KOPT-K1 (cell line): ENCODE measurements at regions not wholly inside any gene's neighbourhood (a gene's known extent, or its start where the extent isn't known, plus 50 kb on each side); places are given as distances from the start of the nearest gene placed in this dataset.
"Not testable (repeated sequence)": the region's sequence is repeated elsewhere in the genome, so short reads cannot be mapped to it uniquely, and the experiment has no call there.

Experiments used
- H3K27ac ChIP-seq: fragments of 200-600 bp; sonication (generic); 2 replicates; pipeline ENCODE4 v1.5.1; 2016; ENCODE audit warnings: antibody characterized with exemption, mild to moderate bottlenecking, low read depth, low read length; ENCODE audit not compliant: poor library complexity, severe bottlenecking
- H3K36me3 ChIP-seq: fragments of 200-600 bp; sonication (generic); 2 replicates; pipeline ENCODE4 v1.5.1; 2017; ENCODE audit warnings: antibody characterized with exemption, mild to moderate bottlenecking, low read length, moderate library complexity; ENCODE audit not compliant: insufficient read depth
- H3K9me3 ChIP-seq: fragments of 200-600 bp; sonication (generic); 2 replicates; pipeline ENCODE4 v1.5.1; 2017; ENCODE audit warnings: antibody characterized with exemption, low read length, mild to moderate bottlenecking; ENCODE audit not compliant: insufficient read depth, poor library complexity, severe bottlenecking

DNA sequence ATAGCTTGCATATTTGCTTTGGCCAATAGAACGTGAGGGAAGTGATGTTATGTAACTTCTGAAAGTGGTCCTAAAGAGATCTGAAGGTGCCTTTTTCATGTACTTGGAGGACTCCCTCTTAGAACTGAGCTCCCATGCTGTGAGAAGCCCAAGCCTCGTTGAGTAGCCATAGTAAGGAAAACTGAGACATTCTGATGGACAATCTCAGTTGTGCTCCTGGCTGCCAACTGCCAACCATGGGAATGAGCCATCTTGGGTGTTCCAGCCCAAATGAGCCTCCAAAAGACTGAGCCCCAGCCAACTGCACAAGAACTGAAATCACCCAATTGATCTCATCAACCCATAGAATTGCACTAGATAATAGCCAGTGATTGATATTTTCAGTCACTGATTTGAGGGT is 106.7 kb downstream of the MRPL39 start:
- H3K27ac ChIP-seq: no peak overlapping the region
- no peaks in the 10 kb centered on the region for H3K9me3 ChIP-seq
- H3K36me3 ChIP-seq: no peaks in the 10 kb centered on the region

GRCh38 chr21:25496825-25497482 is 110.3 kb downstream of the MRPL39 start:
- no peaks in the 10 kb centered on the region for H3K9me3 ChIP-seq
- H3K36me3 ChIP-seq: no peaks in the 10 kb centered on the region
- no peak overlapping the region for H3K27ac ChIP-seq

DNA sequence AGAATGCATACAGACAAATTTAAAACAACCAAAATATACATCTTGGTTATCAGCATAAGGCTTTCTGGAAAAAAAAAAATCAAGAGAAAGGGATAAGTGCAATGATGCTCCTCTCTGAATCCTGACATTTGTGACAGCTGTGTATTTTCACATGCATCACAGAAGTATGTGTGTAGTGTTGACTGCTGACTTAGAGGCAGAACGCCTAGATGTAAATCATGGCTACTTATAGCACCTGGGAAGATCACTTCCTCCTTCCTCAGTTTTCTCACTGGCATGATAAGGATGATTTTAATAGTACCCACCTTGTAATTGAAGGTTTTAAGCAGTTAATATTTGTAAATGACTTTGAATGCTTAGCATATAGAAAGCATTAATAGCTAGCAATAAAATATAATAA is 112.5 kb downstream of the MRPL39 start:
- Histone ChIP-seq H3K27ac (no peak overlapping the region), H3K36me3 (no peaks in the 10 kb centered on the region), H3K9me3 (no peaks in the 10 kb centered on the region)

DNA sequence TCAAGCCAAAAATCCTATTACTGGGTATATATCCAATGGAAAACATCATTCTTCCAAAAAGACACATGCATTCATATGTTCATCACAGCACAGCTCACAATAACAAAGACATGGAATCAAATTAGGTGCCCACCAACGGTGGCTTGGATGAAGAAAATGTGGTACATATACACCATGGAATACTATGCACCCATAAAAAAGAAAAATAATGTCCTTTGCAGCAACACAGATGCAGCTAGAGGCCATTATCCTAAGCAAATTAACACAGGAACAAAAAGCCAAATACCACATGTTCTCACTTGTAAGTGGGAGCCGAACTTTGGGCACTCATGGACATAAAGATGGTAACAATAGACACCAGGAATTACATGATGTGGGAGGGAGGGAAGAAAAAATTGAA is 113.6 kb downstream of the MRPL39 start:
- Histone ChIP-seq H3K9me3 (no peaks in the 10 kb centered on the region), H3K27ac (no peak overlapping the region), H3K36me3 (no peaks in the 10 kb centered on the region)

- Histone ChIP-seq H3K9me3 (no peaks in the 10 kb centered on the region), H3K27ac (no peak overlapping the region), H3K36me3 (no peaks in the 10 kb centered on the region)
Measured at GRCh38 chr21:25491267-25491666, 116.0 kb downstream of the MRPL39 start.

- Histone ChIP-seq H3K9me3 (no peaks in the 10 kb centered on the region), H3K27ac (no peak overlapping the region), H3K36me3 (no peaks in the 10 kb centered on the region)
Measured at GRCh38 chr21:25490742-25491141, 116.5 kb downstream of the MRPL39 start.

DNA sequence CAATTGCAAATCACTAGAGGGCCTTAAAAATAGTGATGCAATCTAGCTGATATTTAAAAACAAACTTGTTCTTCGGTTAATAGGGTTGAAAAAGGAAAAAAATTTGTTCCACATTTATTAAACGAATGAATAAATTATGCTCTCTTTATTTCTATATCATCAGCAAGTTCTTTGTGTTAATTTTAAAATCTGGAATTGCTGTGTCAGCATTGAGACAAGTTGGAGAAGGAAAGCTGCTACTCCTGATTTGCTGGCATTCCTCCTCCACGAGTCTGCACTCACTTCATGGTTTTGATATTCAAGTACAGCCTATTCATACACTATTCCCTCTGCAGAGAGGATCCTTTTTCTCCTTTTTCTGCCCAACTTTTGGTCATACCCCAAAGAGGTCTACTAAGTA is 117.6 kb downstream of the MRPL39 start:
- no peak overlapping the region for H3K27ac ChIP-seq
- no peaks in the 10 kb centered on the region for H3K36me3 ChIP-seq
- no peaks in the 10 kb centered on the region for H3K9me3 ChIP-seq

- Histone ChIP-seq H3K9me3 (peaks cover 3% of the 10 kb centered on the region), H3K36me3 (no peaks in the 10 kb centered on the region), H3K27ac (no peak overlapping the region)
Measured at GRCh38 chr21:25487046-25487594, 120.2 kb downstream of the MRPL39 start.

DNA sequence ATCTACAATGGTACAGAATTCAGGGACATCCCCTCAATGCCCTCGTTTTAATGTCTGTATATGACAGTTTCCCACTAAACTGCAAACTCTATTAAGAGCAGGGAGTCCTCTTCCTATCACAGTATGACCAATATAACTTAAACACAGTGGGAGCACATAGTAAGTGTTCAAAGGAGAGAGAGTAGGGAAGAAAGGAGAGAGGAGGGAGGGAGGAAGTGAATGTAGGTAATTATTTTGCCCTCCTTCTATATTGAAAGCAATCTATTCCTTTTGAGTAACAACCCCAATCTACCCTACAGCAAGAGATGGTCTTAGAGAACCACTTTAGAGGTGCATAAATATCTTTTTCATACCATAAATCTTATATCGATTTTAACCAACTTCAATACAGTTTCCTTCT is 121.4 kb downstream of the MRPL39 start:
- H3K36me3 ChIP-seq: no peaks in the 10 kb centered on the region
- H3K9me3 ChIP-seq: peaks cover 15% of the 10 kb centered on the region
- H3K27ac ChIP-seq: no peak overlapping the region

GRCh38 chr21:25467896-25468295 is 139.4 kb downstream of the MRPL39 start:
- no peak overlapping the region for H3K27ac ChIP-seq
- no peaks in the 10 kb centered on the region for H3K36me3 ChIP-seq
- H3K9me3 ChIP-seq: no peaks in the 10 kb centered on the region

- not testable (repeated sequence) for H3K27ac ChIP-seq, H3K9me3 ChIP-seq, H3K36me3 ChIP-seq
Measured at GRCh38 chr21:25467071-25467470, 140.2 kb downstream of the MRPL39 start.

- Histone ChIP-seq H3K9me3 (no peaks in the 10 kb centered on the region), H3K36me3 (no peaks in the 10 kb centered on the region), H3K27ac (no peak overlapping the region)
Measured at GRCh38 chr21:25466470-25466869, 140.8 kb downstream of the MRPL39 start.

DNA sequence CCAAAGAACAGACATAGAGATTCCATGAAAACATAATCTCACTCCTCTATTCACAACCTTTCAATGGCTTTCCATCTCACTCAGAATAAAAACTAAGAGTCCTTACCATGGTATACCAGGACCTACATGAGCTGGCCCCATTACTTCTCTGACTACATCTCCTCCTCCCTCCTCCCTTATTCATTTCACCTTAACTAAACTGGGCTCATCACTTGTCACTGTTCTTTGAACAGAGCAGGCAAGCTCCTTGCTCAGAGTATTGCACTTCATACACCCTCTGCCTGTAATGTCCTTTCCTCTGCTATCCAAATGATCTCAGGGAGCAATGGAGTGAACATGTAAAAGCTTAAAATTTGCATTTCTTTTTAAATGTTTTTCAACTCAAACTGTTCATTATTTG is 142.0 kb downstream of the MRPL39 start:
- no peaks in the 10 kb centered on the region for H3K9me3 ChIP-seq
- no peak overlapping the region for H3K27ac ChIP-seq
- H3K36me3 ChIP-seq: no peaks in the 10 kb centered on the region

DNA sequence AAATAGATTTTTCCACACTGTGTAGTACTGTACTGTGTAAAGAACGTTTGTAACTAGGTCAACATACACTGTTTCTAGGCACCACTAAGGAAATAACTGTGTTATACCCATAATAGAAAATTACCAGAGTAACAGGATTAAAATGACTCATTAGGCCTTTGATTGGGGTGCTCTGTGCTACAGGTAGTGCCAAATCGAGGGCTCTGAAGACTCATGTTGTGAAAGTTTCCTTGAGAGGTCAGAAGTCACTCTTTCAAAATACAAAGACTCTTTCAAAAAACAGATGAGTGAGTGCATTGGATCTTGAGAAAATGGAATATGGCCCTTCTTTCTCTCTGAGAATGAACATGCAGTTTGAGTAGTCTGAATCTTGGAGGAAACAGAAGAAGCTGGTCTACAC is 143.0 kb downstream of the MRPL39 start:
- H3K36me3 ChIP-seq: no peaks in the 10 kb centered on the region
- no peak overlapping the region for H3K27ac ChIP-seq

GRCh38 chr21:25462517-25462971 is 144.7 kb downstream of the MRPL39 start:
- Histone ChIP-seq H3K27ac (no peak overlapping the region), H3K9me3 (no peaks in the 10 kb centered on the region), H3K36me3 (no peaks in the 10 kb centered on the region)

More for the DNA sequence above, 143.0 kb downstream of the MRPL39 start:
- no peaks in the 10 kb centered on the region for H3K9me3 ChIP-seq

GRCh38 chr21:25461725-25462124 is 145.6 kb downstream of the MRPL39 start:
- no peaks in the 10 kb centered on the region for H3K36me3 ChIP-seq
- H3K27ac ChIP-seq: no peak overlapping the region
- no peaks in the 10 kb centered on the region for H3K9me3 ChIP-seq
